ENCODE measurements at regions not wholly inside any gene's neighbourhood (a gene's known extent, or its start where the extent isn't known, plus 50 kb on each side); places are given as distances from the start of the nearest gene placed in this dataset.

- TF ChIP-seq GATA3 (IDR thresholded peaks at IDR 0.05; ENCODE audit: low read depth, low read length) (no peak), GATA2 (IDR thresholded peaks at IDR 0.05; ENCODE audit: low read depth, low read length) (no peak)
Measured at GRCh38 chr10:9885761-9886160, 1131.9 kb upstream of the CELF2 start.

Data from SH-SY5Y (cell line).